Liver (tissue), 3 donors: ENCODE measurements at regions not wholly inside any gene's neighbourhood (a gene's known extent, or its start where the extent isn't known, plus 50 kb on each side); places are given as distances from the start of the nearest gene placed in this dataset.

Source experiments
- ATF3 ChIP-seq: IDR thresholded peaks from 2 replicates; pipeline ENCODE4 v1.6.1; 2016; ENCODE audit warnings: antibody characterized with exemption
- CTCF ChIP-seq: fragments of 150-350 bp; IDR thresholded peaks from 2 replicates; pipeline ENCODE4 v1.5.1; 2017; ENCODE audit warnings: improper control_type of control experiment, low read depth, low read length; ENCODE audit not compliant: missing input control
- EGR1 ChIP-seq, 2 donors: IDR thresholded peaks; 2 replicates each; pipeline ENCODE4 v1.6.1; 2016 to 2018; ENCODE audit warnings: antibody characterized with exemption in 2 of 2, low read depth in 2 of 2
- FOXA1 ChIP-seq: IDR thresholded peaks from 2 replicates; pipeline ENCODE4 v1.6.1; 2016; ENCODE audit warnings: antibody characterized with exemption
- GABPA ChIP-seq, 2 donors: IDR thresholded peaks in 1 of 2; conservative IDR thresholded peaks in 1 of 2; 2 replicates each; pipeline ENCODE4 v1.6.1; 2016; ENCODE audit warnings: antibody characterized with exemption in 2 of 2, mild to moderate bottlenecking in 1 of 2, moderate library complexity in 1 of 2
- HNF4A ChIP-seq, 2 donors: conservative IDR thresholded peaks; 2 replicates each; pipeline ENCODE4 v1.6.1; 2016; ENCODE audit warnings: antibody characterized with exemption in 2 of 2, mild to moderate bottlenecking in 2 of 2
- JUND ChIP-seq, 2 donors: IDR thresholded peaks; 2 replicates each; pipeline ENCODE4 v1.6.1; 2016; ENCODE audit warnings: antibody characterized with exemption in 2 of 2
- MAX ChIP-seq: IDR thresholded peaks from 2 replicates; pipeline ENCODE4 v1.6.1; 2016; ENCODE audit warnings: antibody characterized with exemption
- RAD21 ChIP-seq, 2 donors: IDR thresholded peaks; 2 replicates each; pipeline ENCODE4 v1.6.1; 2016; ENCODE audit warnings: antibody characterized with exemption in 2 of 2, mild to moderate bottlenecking in 2 of 2
- REST ChIP-seq: IDR thresholded peaks from 2 replicates; pipeline ENCODE4 v1.6.1; 2016; ENCODE audit warnings: antibody characterized with exemption, mild to moderate bottlenecking
- TAF1 ChIP-seq: conservative IDR thresholded peaks from 2 replicates; pipeline ENCODE4 v1.6.1; 2016; ENCODE audit warnings: antibody characterized with exemption, mild to moderate bottlenecking
- YY1 ChIP-seq: IDR thresholded peaks from 2 replicates; pipeline ENCODE4 v1.6.1; 2016; ENCODE audit warnings: antibody characterized with exemption, mild to moderate bottlenecking
- ZBTB33 ChIP-seq: IDR thresholded peaks from 2 replicates; pipeline ENCODE4 v1.6.1; 2016; ENCODE audit warnings: antibody characterized with exemption
- donor health status: healthy.
- donor health status: healthy.

GRCh38 chr4:15344041-15344440, 83.8 kb upstream of the C1QTNF7 start:
- TF ChIP-seq CTCF (no peak), TAF1 (no peak), GABPA (IDR thresholded peaks at IDR 0.05 in 1 of 2, conservative IDR thresholded peaks at IDR 0.05 in 1 of 2) (no peak), ATF3 (no peak), MAX (no peak), EGR1 (IDR thresholded peaks at IDR 0.05; ENCODE audit: low read depth in 2 of 2) (no peak), JUND (IDR thresholded peaks at IDR 0.05) (no peak), YY1 (no peak), REST (no peak), FOXA1 (no peak), ZBTB33 (no peak), HNF4A (conservative IDR thresholded peaks at IDR 0.05) (no peak), RAD21 (IDR thresholded peaks at IDR 0.05) (no peak)
